ENCODE measurements at regions not wholly inside any gene's neighbourhood (a gene's known extent, or its start where the extent isn't known, plus 50 kb on each side); places are given as distances from the start of the nearest gene placed in this dataset.

- TF ChIP-seq, protein P1, sequence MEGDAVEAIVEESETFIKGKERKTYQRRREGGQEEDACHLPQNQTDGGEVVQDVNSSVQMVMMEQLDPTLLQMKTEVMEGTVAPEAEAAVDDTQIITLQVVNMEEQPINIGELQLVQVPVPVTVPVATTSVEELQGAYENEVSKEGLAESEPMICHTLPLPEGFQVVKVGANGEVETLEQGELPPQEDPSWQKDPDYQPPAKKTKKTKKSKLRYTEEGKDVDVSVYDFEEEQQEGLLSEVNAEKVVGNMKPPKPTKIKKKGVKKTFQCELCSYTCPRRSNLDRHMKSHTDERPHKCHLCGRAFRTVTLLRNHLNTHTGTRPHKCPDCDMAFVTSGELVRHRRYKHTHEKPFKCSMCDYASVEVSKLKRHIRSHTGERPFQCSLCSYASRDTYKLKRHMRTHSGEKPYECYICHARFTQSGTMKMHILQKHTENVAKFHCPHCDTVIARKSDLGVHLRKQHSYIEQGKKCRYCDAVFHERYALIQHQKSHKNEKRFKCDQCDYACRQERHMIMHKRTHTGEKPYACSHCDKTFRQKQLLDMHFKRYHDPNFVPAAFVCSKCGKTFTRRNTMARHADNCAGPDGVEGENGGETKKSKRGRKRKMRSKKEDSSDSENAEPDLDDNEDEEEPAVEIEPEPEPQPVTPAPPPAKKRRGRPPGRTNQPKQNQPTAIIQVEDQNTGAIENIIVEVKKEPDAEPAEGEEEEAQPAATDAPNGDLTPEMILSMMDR (conservative IDR thresholded peaks at IDR 0.05; ENCODE audit: low read depth, low read length): no peak
- TF ChIP-seq EZH2phosphoT487 (IDR thresholded peaks at IDR 0.05; ENCODE audit: borderline replicate concordance, low read length) (no peak), EZH2 (IDR thresholded peaks at IDR 0.05; ENCODE audit: low read length, unreplicated experiment) (no peak)
Observed at GRCh38 chrX:149213264-149213663, 291.8 kb downstream of the IDS start.
